Endothelial cell of umbilical vein (primary cell): ENCODE measurements at regions not wholly inside any gene's neighbourhood (a gene's known extent, or its start where the extent isn't known, plus 50 kb on each side); places are given as distances from the start of the nearest gene placed in this dataset.

Experiments
- BruUV-seq: library from RNA; stranded (reverse); fragments of 400-500 nt; replicated peaks from 2 replicates; lab custom pipeline; 2021; lab: Mats Ljungman, UMichigan
- CTCF ChIA-PET: fragments of 300-600, 350-600 bp; sonication (Branson Sonifier 250); formaldehyde crosslinking; loops from one replicate; lab custom pipeline; 2021; ENCODE audit warnings: antibody characterized with exemption, inconsistent platforms; lab: Charles Lee
- POLR2A ChIA-PET: fragments of 300-600, 350-600 bp; sonication (Branson Sonifier 250); formaldehyde crosslinking; loops from one replicate; lab custom pipeline; 2021; ENCODE audit warnings: antibody characterized with exemption, inconsistent platforms; lab: Charles Lee
- DNase-seq: peaks from one replicate; pipeline ENCODE4 v3.0.0-alpha.2; 2011; ENCODE audit warnings: low read depth, low spot score
- FAIRE-seq: peaks from 2 replicates; lab custom pipeline; 2011; peaks lifted over from hg19 to GRCh38; lab: Jason Lieb, UNC
- H2AFZ ChIP-seq: 2 replicates; pipeline ENCODE4 v1.6.0; 2012; ENCODE audit warnings: low read depth, low read length, control low read depth, inconsistent platforms
- H3K27ac ChIP-seq: 2 replicates; pipeline ENCODE4 v1.5.1; 2011; ENCODE audit warnings: low read depth, mild to moderate bottlenecking, control low read depth, low read length, moderate library complexity; ENCODE audit not compliant: insufficient read depth
- H3K27me3 ChIP-seq, 2 experiments: 2 replicates each; pipeline versions ENCODE4 v1.6.0 to v1.6.1; 2011; ENCODE audit warnings: low read length in 2 of 2, mixed read lengths in 1 of 2; ENCODE audit not compliant: control insufficient read depth in 2 of 2, insufficient read depth in 2 of 2
- H3K36me3 ChIP-seq, 2 experiments: 2 replicates in 1 of 2; 3 replicates in 1 of 2; pipeline ENCODE4 v1.5.1; 2011; ENCODE audit warnings: low read length in 2 of 2, mild to moderate bottlenecking in 1 of 2, moderate library complexity in 1 of 2; ENCODE audit not compliant: control insufficient read depth in 2 of 2, insufficient read depth in 2 of 2; ENCODE audit errors: extremely low read depth in 1 of 2
- H3K4me1 ChIP-seq: 3 replicates; pipeline ENCODE4 v1.5.1; 2011; ENCODE audit warnings: mild to moderate bottlenecking, low read length; ENCODE audit not compliant: control insufficient read depth, insufficient read depth; ENCODE audit errors: extremely low read depth
- H3K4me2 ChIP-seq: 2 replicates; pipeline ENCODE4 v1.6.1; 2011; ENCODE audit warnings: low read length, control low read depth, mixed read lengths; ENCODE audit not compliant: insufficient read depth
- H3K4me3 ChIP-seq, 3 experiments: fragments of 200-600 bp in 1 of 3; sonication (generic), shearing (Covaris generic) in 1 of 3; replicated peaks in 1 of 3; 2 replicates each; pipeline ENCODE4 v1.5.1; 2011 to 2016; ENCODE audit warnings: control low read depth in 3 of 3, low read length in 3 of 3, mild to moderate bottlenecking in 2 of 3, inconsistent platforms in 1 of 3, low read depth in 1 of 3, moderate library complexity in 1 of 3; ENCODE audit not compliant: insufficient read depth in 1 of 3
- H3K79me2 ChIP-seq: 2 replicates; pipeline ENCODE4 v1.6.0; 2012; ENCODE audit warnings: low read length, inconsistent platforms; ENCODE audit not compliant: control insufficient read depth, insufficient read depth
- H3K9ac ChIP-seq: replicated peaks from 2 replicates; pipeline ENCODE3; 2011; ENCODE audit warnings: low read length, control low read depth; ENCODE audit not compliant: insufficient read depth; ENCODE audit errors: extremely low read depth
- H3K9me1 ChIP-seq: replicated peaks from 3 replicates; pipeline ENCODE4 v1.6.0; 2011; ENCODE audit warnings: mild to moderate bottlenecking, low read length; ENCODE audit not compliant: control insufficient read depth, insufficient read depth; ENCODE audit errors: extremely low read depth
- H3K9me3 ChIP-seq: replicated peaks from 2 replicates; pipeline ENCODE4 v1.5.1; 2012; ENCODE audit warnings: low read length, inconsistent platforms; ENCODE audit not compliant: control insufficient read depth, insufficient read depth
- H4K20me1 ChIP-seq: replicated peaks from 2 replicates; pipeline ENCODE3; 2011; ENCODE audit warnings: mild to moderate bottlenecking, low read length; ENCODE audit not compliant: control insufficient read depth, insufficient read depth; ENCODE audit errors: extremely low read depth
- CTCF ChIP-seq, 2 donors: IDR thresholded peaks; 1 replicate in 1 of 2; 2 replicates in 1 of 2; pipeline ENCODE4 v1.5.1; 2011; ENCODE audit warnings: low read length in 2 of 2, mild to moderate bottlenecking in 2 of 2, moderate library complexity in 2 of 2, control low read depth in 1 of 2, inconsistent platforms in 1 of 2, low read depth in 1 of 2; ENCODE audit not compliant: insufficient read depth in 1 of 2; ENCODE audit errors: extremely low read depth in 1 of 2
- EZH2 ChIP-seq: IDR thresholded peaks from 2 replicates; pipeline ENCODE4 v1.6.1; 2012; ENCODE audit warnings: borderline replicate concordance, low read depth, mild to moderate bottlenecking, moderate library complexity, low read length, inconsistent platforms; ENCODE audit not compliant: severe bottlenecking
- FOS ChIP-seq: IDR thresholded peaks from 2 replicates; pipeline ENCODE4 v1.6.1; 2011; ENCODE audit warnings: mild to moderate bottlenecking, low read length, moderate library complexity, borderline replicate concordance; ENCODE audit not compliant: insufficient read depth
- GATA2 ChIP-seq: IDR thresholded peaks from 2 replicates; pipeline ENCODE4 v1.7.0; 2011; ENCODE audit warnings: low read depth, mild to moderate bottlenecking, moderate library complexity, mixed read lengths, low read length; ENCODE audit not compliant: insufficient read length, insufficient read depth
- JUN ChIP-seq: IDR thresholded peaks from 2 replicates; pipeline ENCODE4 v1.6.1; 2011; ENCODE audit warnings: borderline replicate concordance, low read depth; ENCODE audit not compliant: insufficient read length, insufficient read depth
- MYC ChIP-seq: IDR thresholded peaks from one replicate; pipeline ENCODE4 v1.6.1; 2011; ENCODE audit warnings: mild to moderate bottlenecking, low read depth, low read length
- POLR2A ChIP-seq: IDR thresholded peaks from 2 replicates; pipeline ENCODE4 v1.6.1; 2012; ENCODE audit warnings: low read depth, mild to moderate bottlenecking, control low read depth, low read length
- POLR2AphosphoS5 ChIP-seq: IDR thresholded peaks from 2 replicates; pipeline ENCODE4 v1.6.1; 2012; ENCODE audit warnings: low read depth, mild to moderate bottlenecking, control low read depth, low read length, moderate library complexity; ENCODE audit not compliant: insufficient read depth
- dilution Hi-C: fragments of 300-500 bp; cut with MboI; formaldehyde crosslinking; loops from one replicate; pipeline ENCODE4 v1.15.0; 2019; ENCODE audit warnings: low sequenced_read_pairs; ENCODE audit not compliant: extremely low pct_ligation_motif_present
- intact Hi-C: fragments of 100-400 bp; cut with micrococcal nuclease; formaldehyde crosslinking; loops from one replicate; pipeline ENCODE4 v1.10.0; 2022
- TF ChIP-seq, protein P1 (sequence below): IDR thresholded peaks from 2 replicates; pipeline ENCODE4 v1.6.1; 2011; ENCODE audit not compliant: insufficient read depth, insufficient read length

GRCh38 chr15:62578960-62579359, 413.9 kb upstream of the C2CD4B start:
- Histone ChIP-seq H3K27me3 (peaks cover 0 to 4% of the 10 kb centered on the region in 2 experiments), H3K9me3 (no peaks in the 10 kb centered on the region), H4K20me1 (no peaks in the 10 kb centered on the region), H2AFZ (no peak overlapping the region), H3K27ac (no peak overlapping the region), H3K9ac (no peak overlapping the region), H3K36me3 (no peaks in the 10 kb centered on the region), H3K4me1 (no peaks in the 10 kb centered on the region), H3K9me1 (no peaks in the 10 kb centered on the region), H3K79me2 (no peaks in the 10 kb centered on the region), H3K4me2 (no peak overlapping the region), H3K4me3 (no peak overlapping the region)
- FAIRE-seq (no peak), DNase-seq (no peak)
- intact Hi-C loops, result no loop called here
- ChIA-PET POLR2A (no interaction called here), CTCF (no interaction called here)
- TF ChIP-seq CTCF (IDR thresholded peaks at IDR 0.05; ENCODE audit: extremely low read depth in 1 of 2, insufficient read depth in 1 of 2, low read depth in 1 of 2, low read length in 2 of 2) (no peak), EZH2 (no peak), POLR2AphosphoS5 (no peak), POLR2A (no peak), MYC (no peak), FOS (no peak), GATA2 (no peak), JUN (no peak)
- TF ChIP-seq, protein P1, sequence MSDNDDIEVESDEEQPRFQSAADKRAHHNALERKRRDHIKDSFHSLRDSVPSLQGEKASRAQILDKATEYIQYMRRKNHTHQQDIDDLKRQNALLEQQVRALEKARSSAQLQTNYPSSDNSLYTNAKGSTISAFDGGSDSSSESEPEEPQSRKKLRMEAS, result no peak
- dilution Hi-C loops, result no loop called here
- no TSS peak for BruUV-seq
